ENCODE measurements at regions not wholly inside any gene's neighbourhood (a gene's known extent, or its start where the extent isn't known, plus 50 kb on each side); places are given as distances from the start of the nearest gene placed in this dataset.

- TF ChIP-seq CTCF (IDR thresholded peaks at IDR 0.05; ENCODE audit: insufficient read depth, low read length, poor library complexity, severe bottlenecking) (no peak), EZH2phosphoT487 (conservative IDR thresholded peaks at IDR 0.05; ENCODE audit: low read length) (no peak)
Measured at GRCh38 chr9:89697553-89697952, 92.7 kb downstream of the GADD45G start.

All from SU-DHL-6 (cell line).